ENCODE measurements at regions not wholly inside any gene's neighbourhood (a gene's known extent, or its start where the extent isn't known, plus 50 kb on each side); places are given as distances from the start of the nearest gene placed in this dataset.
"Not testable (repeated sequence)": the region's sequence is repeated elsewhere in the genome, so short reads cannot be mapped to it uniquely, and the experiment has no call there.

GRCh38 chr3:13245615-13245978, 172.4 kb upstream of the IQSEC1 start:
- DNase-seq, result no peak

DNA sequence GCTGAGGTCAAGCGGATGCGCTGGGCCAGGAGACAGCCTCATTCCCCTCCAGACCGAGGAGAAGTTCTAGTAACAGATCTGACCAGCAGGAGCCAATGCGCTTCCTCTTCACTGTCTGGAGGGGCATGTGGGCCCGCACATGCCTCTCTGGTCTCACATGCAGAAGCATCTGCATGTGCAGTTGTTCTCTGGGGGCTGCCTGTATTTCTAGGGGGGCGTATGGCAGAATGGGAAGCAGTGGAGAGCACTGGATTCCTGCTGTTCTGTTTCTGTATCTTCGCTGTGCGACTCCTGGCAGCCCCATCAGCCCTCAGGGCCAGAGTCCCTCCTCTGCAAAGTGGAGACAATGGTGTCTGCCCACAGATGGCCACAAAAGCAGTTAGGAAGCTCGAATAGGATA, 170.4 kb upstream of the IQSEC1 start:
- no peak for DNase-seq

GRCh38 chr3:13242364-13242737, 169.1 kb upstream of the IQSEC1 start:
- DNase-seq, result no peak

- no peak for DNase-seq
Measured at GRCh38 chr3:13241621-13242363, 168.6 kb upstream of the IQSEC1 start.

- DNase-seq, result no peak
Measured at GRCh38 chr3:13240928-13241618, 167.8 kb upstream of the IQSEC1 start.

DNA sequence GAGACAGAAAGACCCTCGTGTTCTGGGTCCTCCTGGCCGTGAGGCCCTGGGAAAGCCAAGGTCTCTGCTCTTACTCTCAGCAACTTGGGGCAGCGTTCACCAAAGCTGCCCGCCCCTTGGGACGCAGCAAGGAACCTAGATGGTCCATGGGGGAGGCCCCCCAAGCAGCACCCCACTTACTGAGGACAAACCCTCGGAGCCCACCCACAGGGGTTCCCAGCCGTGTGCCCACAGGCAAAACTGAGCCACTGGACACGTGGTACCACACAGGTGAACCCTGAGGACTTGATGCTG, 166.2 kb upstream of the IQSEC1 start:
- DNase-seq, result no peak

- DNase-seq, result no peak
Measured at GRCh38 chr3:13238687-13239466, 165.6 kb upstream of the IQSEC1 start.

- DNase-seq, result no peak
Measured at GRCh38 chr3:13237776-13238490, 164.7 kb upstream of the IQSEC1 start.

DNA sequence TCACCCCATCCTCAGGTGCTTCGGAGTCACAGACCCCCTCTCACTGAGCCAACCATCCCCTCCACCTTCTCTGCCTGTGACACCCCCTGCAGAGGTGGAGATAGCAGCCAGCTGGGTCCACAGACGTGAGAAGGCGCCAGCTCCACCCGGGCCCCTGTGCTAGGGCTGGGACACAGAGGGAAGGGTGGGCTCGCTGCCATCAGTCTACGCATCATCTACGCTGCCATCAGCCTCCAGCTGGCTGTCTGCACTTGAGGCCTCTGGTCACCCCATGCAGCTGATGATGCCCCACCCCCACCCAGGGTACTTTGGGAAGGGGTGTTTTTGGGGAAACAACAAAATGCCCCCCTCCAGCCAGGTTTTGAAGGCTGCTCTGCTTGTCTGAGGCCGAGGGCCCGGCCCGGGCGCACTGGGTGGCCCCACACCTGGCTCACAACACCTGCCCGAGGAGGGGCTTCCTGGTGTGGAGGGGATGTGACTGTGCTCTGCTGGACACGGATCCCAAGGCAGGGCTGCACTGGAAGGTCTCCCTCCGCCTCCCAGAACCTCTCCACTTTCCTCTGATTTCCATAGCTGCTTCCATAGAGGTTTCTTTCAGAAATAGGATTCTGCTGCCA, 163.4 kb upstream of the IQSEC1 start:
- no peak for DNase-seq

DNA sequence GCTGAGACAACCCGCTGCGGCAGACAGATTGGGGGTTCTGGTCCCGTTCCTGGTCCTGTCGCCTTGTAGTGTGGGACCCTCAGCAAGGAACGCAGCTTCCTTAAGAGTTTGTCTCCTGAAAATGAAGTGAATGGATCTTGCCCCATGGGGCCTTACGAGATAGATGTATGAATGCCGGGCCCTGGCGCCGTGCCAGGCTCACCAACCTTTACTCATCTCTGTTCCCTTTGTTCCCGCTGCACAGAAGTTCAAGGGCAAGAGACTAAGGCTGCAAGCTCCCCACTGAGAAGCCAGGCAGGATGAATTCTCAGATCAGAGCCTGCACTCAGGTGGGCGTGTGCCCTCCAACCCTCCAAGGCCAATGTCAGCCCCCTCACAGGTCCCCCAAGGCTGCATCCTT, 162.7 kb upstream of the IQSEC1 start:
- DNase-seq, result no peak

- DNase-seq, result no peak
Measured at GRCh38 chr3:13235079-13235478, 161.8 kb upstream of the IQSEC1 start.

- DNase-seq, result no peak
Measured at GRCh38 chr3:13234666-13235065, 161.4 kb upstream of the IQSEC1 start.

DNA sequence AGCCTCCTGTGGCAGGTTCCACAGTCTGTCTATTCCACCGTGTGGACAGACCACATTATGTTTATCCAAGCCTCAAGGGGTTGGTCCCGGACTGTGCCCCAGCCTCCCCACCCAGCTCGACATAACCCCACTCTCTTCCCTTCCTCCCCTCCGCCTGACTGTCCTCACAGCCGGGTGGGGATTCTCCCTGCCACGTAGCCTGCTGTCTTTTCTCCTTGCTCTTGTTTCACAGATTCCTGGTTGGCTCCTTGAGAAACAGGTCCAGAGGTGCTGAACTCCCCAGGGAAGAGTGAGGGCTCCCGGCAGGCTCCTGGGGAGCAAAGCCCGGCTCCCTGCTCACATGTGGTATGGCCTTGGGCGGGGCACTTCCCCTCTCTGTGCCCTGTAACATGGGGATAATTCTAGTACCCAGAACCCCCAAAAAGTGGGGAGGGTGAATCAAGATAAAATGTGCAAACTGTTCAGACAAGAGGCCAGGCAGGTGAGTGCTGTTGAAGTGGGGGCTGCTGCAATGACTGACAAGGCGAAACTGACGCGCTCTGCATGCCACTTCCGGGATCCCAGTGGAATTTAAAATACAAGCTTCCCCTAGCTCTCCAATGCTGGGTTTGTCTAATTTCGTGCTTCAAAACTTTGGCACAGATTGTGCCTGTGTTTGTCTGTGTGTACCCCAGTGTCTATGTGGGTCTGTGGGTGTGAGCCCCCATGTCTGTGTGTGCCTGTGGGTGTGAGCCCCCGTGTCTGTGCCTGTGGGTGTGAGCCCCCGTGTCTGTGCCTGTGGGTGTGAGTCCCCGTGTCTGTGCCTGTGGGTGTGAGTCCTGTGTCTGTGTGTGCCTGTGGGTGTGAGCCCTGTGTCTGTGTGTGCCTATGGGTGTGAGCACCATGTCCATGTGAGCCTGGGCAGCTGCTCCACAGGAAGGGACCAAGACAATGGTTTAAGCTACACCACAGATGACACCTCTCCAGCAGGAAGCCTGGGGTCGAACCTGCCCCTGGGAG, 160.6 kb upstream of the IQSEC1 start:
- DNase-seq, result no peak

DNA sequence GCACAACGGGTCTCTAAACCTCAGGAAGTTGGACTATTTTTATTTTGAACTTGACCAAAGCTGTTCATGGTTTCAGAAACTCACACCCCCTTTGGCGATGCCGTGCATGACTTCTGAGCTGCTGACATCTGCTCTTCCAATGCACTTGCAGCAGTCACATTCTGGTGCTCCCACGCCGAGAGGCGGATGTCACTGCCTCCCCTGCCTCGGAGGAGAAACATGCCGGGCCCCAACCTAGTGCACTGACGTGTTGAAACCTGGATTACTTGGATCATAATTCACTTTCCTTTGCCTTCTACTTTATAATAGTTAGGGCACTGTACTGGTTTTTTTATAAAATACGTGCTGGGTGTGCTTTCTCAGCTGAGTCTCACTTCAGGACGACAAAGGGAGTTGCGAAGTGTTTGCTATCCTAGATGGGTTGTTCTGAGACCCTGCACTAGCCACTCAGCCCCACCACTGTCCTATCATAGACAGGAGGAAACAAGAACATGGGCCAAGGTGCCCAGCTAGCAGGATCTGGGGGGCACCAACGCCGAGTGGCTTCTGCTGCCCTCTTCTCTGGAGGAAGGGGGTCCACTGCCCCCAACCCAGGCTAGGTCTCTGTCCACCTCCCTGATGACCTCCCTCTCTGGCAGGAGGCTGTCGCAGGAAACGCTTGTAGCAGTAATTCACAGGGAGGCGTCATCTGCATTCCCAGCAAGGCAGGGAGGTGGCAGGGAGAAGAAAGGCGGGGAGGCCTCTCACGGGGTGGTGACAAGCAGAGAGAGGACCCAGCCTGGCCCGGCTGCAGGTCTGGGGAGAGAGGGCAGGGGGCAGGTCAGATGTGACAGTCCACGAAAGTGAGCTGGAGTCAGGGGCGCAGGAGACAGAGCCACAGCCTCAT, 158.8 kb upstream of the IQSEC1 start:
- no peak for DNase-seq

DNA sequence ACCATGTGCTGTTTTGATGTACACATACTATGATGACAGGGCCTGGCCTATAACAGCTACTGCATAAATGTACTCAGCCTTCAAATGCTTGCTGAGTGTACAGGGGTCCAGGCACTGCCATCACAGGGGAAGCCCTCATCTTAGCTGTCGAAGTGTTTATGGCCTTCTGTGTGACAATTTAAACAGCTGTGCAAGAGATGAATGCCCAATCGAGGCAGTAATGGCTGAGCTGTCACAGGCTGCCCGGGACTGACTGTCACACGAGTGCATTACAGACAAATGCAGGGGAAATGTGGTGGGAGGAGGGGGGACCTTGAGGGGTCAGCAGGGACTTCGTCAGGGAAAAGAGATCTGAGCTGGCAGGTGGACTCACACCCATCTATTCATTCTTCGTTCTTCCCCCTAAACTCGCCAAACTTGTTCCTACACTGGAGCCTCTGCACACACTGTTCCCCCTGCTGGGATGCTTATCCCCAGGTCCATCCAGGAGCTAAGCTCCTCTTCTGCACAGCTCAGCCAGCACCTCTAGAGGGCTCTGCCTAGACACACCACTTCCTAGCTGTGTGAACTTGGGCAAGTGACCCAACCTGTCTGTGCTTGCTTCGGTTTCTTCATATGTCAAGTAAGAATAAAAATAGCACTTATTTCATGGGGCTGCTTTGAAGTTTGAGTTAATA, 156.2 kb upstream of the IQSEC1 start:
- DNase-seq, result no peak

GRCh38 chr3:13228584-13228983, 155.4 kb upstream of the IQSEC1 start:
- DNase-seq, result no peak

DNA sequence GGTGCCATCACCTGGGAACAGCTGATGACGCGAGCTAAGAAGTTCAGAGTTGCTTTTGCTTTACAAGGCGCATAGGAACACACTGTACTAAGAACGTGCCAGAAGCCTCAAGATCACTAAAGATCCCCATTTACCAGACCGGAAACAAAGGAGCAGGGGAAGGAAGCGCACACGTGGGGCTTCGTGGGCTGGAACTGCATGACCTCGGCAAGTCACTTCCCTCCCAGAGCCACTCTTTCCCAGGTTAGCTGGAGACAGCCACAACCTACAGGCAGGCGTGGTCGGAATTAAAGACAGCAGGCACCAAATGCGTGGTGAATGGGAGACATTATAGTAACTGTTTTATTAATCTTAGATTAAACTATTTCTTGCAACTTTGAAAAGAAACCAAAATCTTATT, 154.9 kb upstream of the IQSEC1 start:
- not testable (repeated sequence) for DNase-seq

DNA sequence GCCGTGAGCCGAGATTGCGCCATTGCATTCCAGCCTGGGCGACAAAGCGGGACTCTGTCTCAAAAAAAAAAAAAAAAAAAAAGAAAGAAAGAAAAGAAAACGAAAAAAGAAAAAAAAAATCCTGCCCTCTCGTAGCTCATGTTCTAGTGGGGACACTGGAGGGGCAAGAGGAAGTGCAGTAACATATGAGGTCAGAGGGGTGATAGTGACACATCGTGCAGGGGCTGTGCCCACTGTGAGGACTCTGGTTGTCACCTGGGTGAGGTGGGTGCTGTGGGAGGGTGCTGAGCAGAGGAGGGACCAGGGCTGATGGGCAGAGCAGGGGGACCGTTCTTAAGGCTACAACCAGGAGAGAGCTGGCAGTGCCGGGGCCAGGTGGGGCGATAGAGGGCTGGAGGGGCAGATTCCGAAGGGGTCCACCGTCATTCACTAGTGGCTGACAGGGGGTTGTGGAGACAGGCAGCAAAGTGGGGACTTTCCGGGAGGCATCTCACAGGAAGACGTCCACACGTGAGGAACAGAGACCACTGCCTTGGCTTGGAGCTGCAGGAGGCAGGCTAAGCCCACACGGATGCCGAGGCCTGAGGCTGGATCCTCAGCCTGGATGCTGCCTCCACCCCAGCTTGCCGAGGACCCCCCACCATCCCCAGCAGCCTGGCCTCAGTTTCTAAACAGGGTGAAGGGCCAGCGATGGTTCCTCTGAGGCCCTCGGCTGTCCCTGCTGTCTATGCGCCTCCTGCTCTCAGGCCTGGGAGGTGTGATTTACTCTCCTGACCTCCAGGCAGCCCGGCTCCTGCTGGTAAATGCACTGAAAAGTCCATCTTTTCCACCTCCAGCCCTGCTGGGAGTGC, 154.3 kb upstream of the IQSEC1 start:
- no peak for DNase-seq

GRCh38 chr3:13224967-13225366, 151.7 kb upstream of the IQSEC1 start:
- no peak for DNase-seq
